SU-DHL-6 (cell line): ENCODE measurements at regions not wholly inside any gene's neighbourhood (a gene's known extent, or its start where the extent isn't known, plus 50 kb on each side); places are given as distances from the start of the nearest gene placed in this dataset.

Experiments
- CTCF ChIP-seq: fragments of 200-600 bp; sonication (generic); IDR thresholded peaks from one replicate; pipeline ENCODE4 v1.5.1; 2017; ENCODE audit warnings: antibody characterized with exemption, mild to moderate bottlenecking, low read length, moderate library complexity; ENCODE audit not compliant: insufficient read depth, poor library complexity, severe bottlenecking
- EZH2phosphoT487 ChIP-seq: fragments of 200-600 bp; sonication (generic), shearing (Covaris generic); conservative IDR thresholded peaks from 2 replicates; pipeline ENCODE4 v1.6.1; 2018; ENCODE audit warnings: mild to moderate bottlenecking, antibody characterized with exemption, low read length, moderate library complexity, mixed read lengths

- no peak for TF ChIP-seq CTCF
- no peak for TF ChIP-seq EZH2phosphoT487
Measured at GRCh38 chr16:85286951-85287814, 174.9 kb upstream of the CIBAR2 start.
